NT2/D1 (cell line): ENCODE measurements at regions not wholly inside any gene's neighbourhood (a gene's known extent, or its start where the extent isn't known, plus 50 kb on each side); places are given as distances from the start of the nearest gene placed in this dataset.

ENCODE experiments used
- DNase-seq: peaks from one replicate; pipeline ENCODE4 v3.0.0-alpha.2; 2011; ENCODE audit warnings: low read depth, low spot score
- H3K27me3 ChIP-seq: 2 replicates; pipeline ENCODE4 v1.6.0; 2011; ENCODE audit warnings: mild to moderate bottlenecking; ENCODE audit not compliant: insufficient read length, insufficient read depth
- H3K36me3 ChIP-seq: 2 replicates; pipeline ENCODE4 v1.6.1; 2011; ENCODE audit warnings: mild to moderate bottlenecking, low read length, mixed read lengths; ENCODE audit not compliant: insufficient read depth, insufficient read length
- H3K4me1 ChIP-seq: 2 replicates; pipeline ENCODE4 v1.5.1; 2011; ENCODE audit not compliant: insufficient read depth, insufficient read length
- H3K4me3 ChIP-seq: 2 replicates; pipeline ENCODE4 v1.5.1; 2011; ENCODE audit warnings: low read depth; ENCODE audit not compliant: insufficient read length
- H3K9ac ChIP-seq: 2 replicates; pipeline ENCODE4 v1.6.0; 2011; ENCODE audit warnings: low read depth; ENCODE audit not compliant: insufficient read length
- H3K9me3 ChIP-seq: 2 replicates; pipeline ENCODE4 v1.5.1; 2011; ENCODE audit warnings: mild to moderate bottlenecking, low read length; ENCODE audit not compliant: insufficient read depth
- SUZ12 ChIP-seq: IDR thresholded peaks from 2 replicates; pipeline ENCODE4 v1.6.1; 2011; ENCODE audit not compliant: insufficient read length, insufficient read depth; ENCODE audit errors: extremely low read depth
- YY1 ChIP-seq: IDR thresholded peaks from 2 replicates; pipeline ENCODE4 v1.6.1; 2011; ENCODE audit not compliant: insufficient read length, insufficient read depth
- ZNF274 ChIP-seq: IDR thresholded peaks from 2 replicates; pipeline ENCODE4 v1.6.1; 2011; ENCODE audit warnings: mild to moderate bottlenecking, low read depth, low read length

- Histone ChIP-seq H3K9ac (no peak overlapping the region), H3K9me3 (no peaks in the 10 kb centered on the region), H3K4me1 (no peaks in the 10 kb centered on the region), H3K4me3 (no peak overlapping the region), H3K27me3 (no peaks in the 10 kb centered on the region), H3K36me3 (no peaks in the 10 kb centered on the region)
- no peak for DNase-seq
- TF ChIP-seq ZNF274 (no peak), YY1 (no peak), SUZ12 (no peak)
These were observed 170.0 kb upstream of the DTNBP1 start for GRCh38 chr6:15832841-15833240.

DNA sequence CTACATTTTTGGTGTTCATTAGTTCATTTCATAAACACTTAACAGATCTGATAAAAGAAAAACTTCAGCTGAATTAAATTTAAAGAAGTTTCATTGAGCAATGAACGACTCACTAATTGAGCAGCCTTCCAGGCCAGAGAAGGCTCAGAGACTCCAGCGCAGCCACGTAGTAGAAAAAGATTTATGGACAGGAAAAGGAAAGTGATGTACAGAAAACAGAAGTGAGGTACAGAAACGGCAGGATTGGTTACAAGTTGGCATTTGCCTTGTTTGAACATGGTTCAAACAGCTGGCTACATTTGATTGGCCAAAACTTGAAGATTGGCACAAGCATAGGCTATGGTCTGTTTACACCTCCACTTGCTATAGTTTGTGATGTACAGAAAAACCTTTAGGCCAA lies 166.3 kb upstream of the DTNBP1 start:
- no peak overlapping the region for H3K4me3 ChIP-seq
- no peaks in the 10 kb centered on the region for H3K4me1 ChIP-seq
- no peaks in the 10 kb centered on the region for H3K9me3 ChIP-seq
- H3K9ac ChIP-seq: no peak overlapping the region
- no peaks in the 10 kb centered on the region for H3K27me3 ChIP-seq
- no peak for TF ChIP-seq SUZ12
- no peak for TF ChIP-seq YY1
- no peak for TF ChIP-seq ZNF274
- no peaks in the 10 kb centered on the region for H3K36me3 ChIP-seq
- no peak for DNase-seq

DNA sequence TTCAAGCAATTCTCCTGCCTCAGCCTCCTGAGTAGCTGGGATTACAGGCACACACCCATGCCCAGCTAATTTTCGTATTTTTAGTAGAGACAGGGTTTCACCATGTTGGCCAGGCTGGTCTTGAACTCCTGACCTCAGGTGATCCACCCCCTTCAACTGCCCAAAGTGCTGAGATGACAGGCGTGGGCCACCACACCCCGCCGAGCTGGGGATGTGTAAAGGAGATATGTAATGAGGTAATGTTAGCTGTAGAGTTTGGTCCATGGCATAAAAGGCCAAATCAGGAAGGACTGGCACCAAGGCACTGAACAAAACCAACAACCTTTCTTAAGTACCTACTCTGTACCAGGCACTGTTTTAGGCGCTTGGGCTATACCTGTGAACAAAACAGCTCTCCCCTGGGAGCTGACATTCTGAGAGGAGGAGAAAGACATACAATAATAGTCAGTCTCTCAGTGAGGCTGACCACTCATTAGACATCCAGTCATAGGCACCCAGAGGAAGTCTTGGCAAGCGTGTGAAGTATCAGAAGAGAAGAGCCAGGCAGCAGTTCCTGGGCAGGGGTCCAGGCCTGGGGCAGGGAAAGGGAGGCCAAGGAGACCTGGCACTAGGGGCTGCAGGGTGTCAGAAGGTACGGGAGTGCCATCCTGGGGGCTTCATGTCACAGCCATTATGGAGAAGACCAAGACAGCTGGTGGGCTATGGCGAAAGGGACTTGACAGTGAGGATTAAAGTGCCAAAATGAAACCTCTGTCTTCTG lies 164.8 kb upstream of the DTNBP1 start:
- Histone ChIP-seq H3K9me3 (no peaks in the 10 kb centered on the region), H3K4me3 (no peak overlapping the region), H3K36me3 (no peaks in the 10 kb centered on the region), H3K9ac (no peak overlapping the region), H3K4me1 (no peaks in the 10 kb centered on the region), H3K27me3 (no peaks in the 10 kb centered on the region)
- TF ChIP-seq ZNF274 (no peak), YY1 (no peak), SUZ12 (no peak)
- no peak for DNase-seq

GRCh38 chr6:15826814-15827318 lies 164.0 kb upstream of the DTNBP1 start:
- H3K9ac ChIP-seq: no peak overlapping the region
- no peaks in the 10 kb centered on the region for H3K36me3 ChIP-seq
- H3K4me3 ChIP-seq: no peak overlapping the region
- no peak for DNase-seq
- H3K4me1 ChIP-seq: no peaks in the 10 kb centered on the region
- H3K27me3 ChIP-seq: no peaks in the 10 kb centered on the region
- H3K9me3 ChIP-seq: no peaks in the 10 kb centered on the region
- TF ChIP-seq YY1: no peak
- TF ChIP-seq ZNF274: no peak
- no peak for TF ChIP-seq SUZ12

- no peak overlapping the region for H3K4me3 ChIP-seq
- no peak for DNase-seq
- TF ChIP-seq SUZ12 (no peak), YY1 (no peak), ZNF274 (no peak)
- no peak overlapping the region for H3K9ac ChIP-seq
- no peaks in the 10 kb centered on the region for H3K36me3 ChIP-seq
- H3K4me1 ChIP-seq: no peaks in the 10 kb centered on the region
- no peaks in the 10 kb centered on the region for H3K27me3 ChIP-seq
- H3K9me3 ChIP-seq: no peaks in the 10 kb centered on the region
These were observed 162.6 kb upstream of the DTNBP1 start for GRCh38 chr6:15825332-15825930.

DNA sequence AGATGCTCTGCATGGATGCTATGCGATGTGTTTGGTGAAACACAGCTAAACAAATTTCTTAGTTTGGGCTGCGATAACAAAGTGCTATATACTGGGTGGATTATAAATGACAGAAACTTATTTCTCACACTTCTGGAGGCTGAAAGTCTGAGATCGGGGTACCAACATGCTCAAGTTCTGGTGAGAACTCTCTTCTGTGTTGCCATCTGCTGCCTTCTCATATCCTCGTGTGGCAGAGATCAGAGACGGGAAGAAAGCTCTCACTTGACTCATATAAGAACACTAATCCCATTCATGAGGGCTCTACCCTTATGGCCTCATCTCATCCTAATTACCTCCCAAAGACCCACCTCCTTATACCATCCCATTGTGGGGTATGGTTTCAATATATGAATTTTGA lies 162.0 kb upstream of the DTNBP1 start:
- Histone ChIP-seq H3K36me3 (no peaks in the 10 kb centered on the region), H3K9ac (no peak overlapping the region), H3K4me1 (no peaks in the 10 kb centered on the region), H3K4me3 (no peak overlapping the region), H3K27me3 (no peaks in the 10 kb centered on the region), H3K9me3 (no peaks in the 10 kb centered on the region)
- TF ChIP-seq ZNF274 (no peak), YY1 (no peak), SUZ12 (no peak)
- no peak for DNase-seq

DNA sequence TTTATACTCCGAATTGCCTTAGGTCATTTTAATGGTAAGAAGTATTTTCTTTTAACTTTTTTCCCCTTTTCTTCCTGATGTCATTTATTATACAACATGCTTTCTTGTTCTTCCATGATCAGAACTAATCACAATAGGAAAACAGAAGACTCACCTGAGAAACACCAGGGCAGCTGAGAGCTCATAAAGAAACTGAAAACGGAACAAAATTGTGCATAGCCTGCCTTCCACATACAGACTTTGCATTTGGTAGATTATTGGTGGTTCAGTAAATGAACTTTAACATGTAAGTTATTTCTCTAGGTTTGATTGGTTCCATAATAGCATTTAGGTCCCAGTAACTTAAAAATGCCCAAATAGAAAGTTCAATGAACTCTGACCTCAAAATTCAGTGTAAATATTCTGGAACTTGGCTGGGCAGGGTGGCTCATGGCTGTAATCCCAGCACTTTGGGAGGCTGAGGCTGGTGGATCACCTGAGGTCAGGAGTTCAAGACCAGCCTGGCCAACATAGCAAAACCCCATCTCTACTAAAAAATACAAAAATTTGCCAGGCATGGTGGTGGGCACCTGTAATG lies 161.1 kb upstream of the DTNBP1 start:
- no peaks in the 10 kb centered on the region for H3K9me3 ChIP-seq
- TF ChIP-seq ZNF274 (no peak), YY1 (no peak), SUZ12 (no peak)
- no peaks in the 10 kb centered on the region for H3K4me1 ChIP-seq
- no peak overlapping the region for H3K4me3 ChIP-seq
- DNase-seq: no peak
- no peak overlapping the region for H3K9ac ChIP-seq
- no peaks in the 10 kb centered on the region for H3K27me3 ChIP-seq
- H3K36me3 ChIP-seq: no peaks in the 10 kb centered on the region
